ENCODE measurements at regions not wholly inside any gene's neighbourhood (a gene's known extent, or its start where the extent isn't known, plus 50 kb on each side); places are given as distances from the start of the nearest gene placed in this dataset.

- Histone ChIP-seq H2BK15ac (ENCODE audit: low read length) (no peak overlapping the region), H3K23me2 (ENCODE audit: low read depth, low read length) (no peaks in the 10 kb centered on the region), H3K27me3 (replicated peaks in 1 of 4; ENCODE audit: control insufficient read depth in 3 of 4, extremely low read depth in 1 of 4, insufficient read depth in 3 of 4, low read length in 3 of 4) (no peaks in the 10 kb centered on the region), H2BK20ac (ENCODE audit: low read length) (no peak overlapping the region), H3K9ac (replicated peaks in 1 of 4; ENCODE audit: extremely low read depth in 1 of 4, low read depth in 3 of 4, low read length in 3 of 4) (no peak overlapping the region), H3K4ac (replicated peaks; ENCODE audit: insufficient read length, low read depth, low read length) (no peak overlapping the region), H3K4me1 (replicated peaks in 1 of 4; ENCODE audit: control insufficient read depth in 3 of 4, insufficient read depth in 4 of 4, low read length in 3 of 4) (no peaks in the 10 kb centered on the region), H4K91ac (replicated peaks; ENCODE audit: insufficient read length, low read length) (no peak overlapping the region), H3K4me3 (ENCODE audit: extremely low read depth in 1 of 4, insufficient read depth in 2 of 4, low read depth in 3 of 4, low read length in 4 of 4) (no peak overlapping the region), H2AK5ac (ENCODE audit: low read depth, low read length) (no peak overlapping the region), H4K8ac (ENCODE audit: extremely low read depth, insufficient read depth, low read length) (no peak overlapping the region), H2BK120ac (replicated peaks; ENCODE audit: low read depth, low read length) (no peak overlapping the region), H3K9me3 (ENCODE audit: insufficient read depth in 2 of 2, low read depth in 1 of 2, low read length in 1 of 2) (peaks cover 50 to 96% of the 10 kb centered on the region in 2 experiments), H3K18ac (ENCODE audit: extremely low read depth, low read length) (no peak overlapping the region), H3K56ac (replicated peaks; ENCODE audit: insufficient read length, low read depth, low read length) (no peak overlapping the region), H4K20me1 (replicated peaks in 1 of 2; ENCODE audit: control insufficient read depth in 1 of 2, insufficient read depth in 2 of 2, low read length in 2 of 2) (no peaks in the 10 kb centered on the region), H3K27ac (ENCODE audit: low read depth, low read length) (no peak overlapping the region), H2BK5ac (ENCODE audit: low read depth, low read length) (no peak overlapping the region), H4K5ac (ENCODE audit: insufficient read length, low read depth, low read length) (no peak overlapping the region), H2BK12ac (ENCODE audit: low read depth, low read length) (no peak overlapping the region), H3K36me3 (ENCODE audit: control insufficient read depth in 2 of 4, insufficient read depth in 4 of 4, low read length in 3 of 4) (no peaks in the 10 kb centered on the region), H3K23ac (ENCODE audit: insufficient read length) (no peak overlapping the region), H3K14ac (ENCODE audit: insufficient read length) (no peak overlapping the region), H3K4me2 (ENCODE audit: insufficient read depth in 1 of 2, low read depth in 2 of 2, low read length in 2 of 2) (no peak overlapping the region), H3K79me1 (ENCODE audit: low read depth, low read length) (no peaks in the 10 kb centered on the region), H3K79me2 (ENCODE audit: control insufficient read depth in 1 of 2, insufficient read depth in 2 of 2, low read length in 2 of 2) (no peaks in the 10 kb centered on the region), H2AFZ (ENCODE audit: low read length) (no peak overlapping the region)
- POLR2A ChIA-PET (ENCODE audit: partially characterized antibody): no interaction called here
- CTCF ChIA-PET (ENCODE audit: partially characterized antibody): no interaction called here
- DNase-seq (ENCODE audit: low read depth in 1 of 2, low spot score in 2 of 2) (no peak), FAIRE-seq (no peak)
- TF ChIP-seq PHF8 (conservative IDR thresholded peaks at IDR 0.05; ENCODE audit: low read depth, low read length): no peak
- TF ChIP-seq TAF7 (optimal IDR thresholded peaks at IDR 0.05; ENCODE audit: borderline replicate concordance, low read depth, low read length): no peak
- no peak for TF ChIP-seq FOSL1 (IDR thresholded peaks at IDR 0.05; ENCODE audit: insufficient read depth, low read depth, low read length)
- TF ChIP-seq TEAD4 (IDR thresholded peaks at IDR 0.05; ENCODE audit: low read depth, low read length): no peak
- TF ChIP-seq RXRA (IDR thresholded peaks at IDR 0.05; ENCODE audit: insufficient read depth, low read depth, low read length): no peak
- TF ChIP-seq MAFK (IDR thresholded peaks at IDR 0.05; ENCODE audit: low read depth, low read length): no peak
- TF ChIP-seq KDM5A (IDR thresholded peaks at IDR 0.05; ENCODE audit: low read length): no peak
- no peak for TF ChIP-seq BRCA1 (IDR thresholded peaks at IDR 0.05; ENCODE audit: low read depth, low read length)
- 87% methylated on average over 12 of the region's 13 CpGs; no CpG with 5 or more reads in 1 of the 2 experiments for whole genome bisulfite sequencing, 2 experiments (ENCODE audit: extremely low coverage in 1 of 2, insufficient coverage in 1 of 2, insufficient read length in 1 of 2, insufficient replicate concordance in 2 of 2, low coverage in 1 of 2, low lambda C conversion rate in 2 of 2, missing lambda C conversion rate in 1 of 2)
These were observed 358.5 kb downstream of the TMEM121 start for GRCh38 chr14:105884808-105885281.

All from H1 (cell line).